Smooth muscle cell (in vitro differentiated cells): ENCODE measurements at regions not wholly inside any gene's neighbourhood (a gene's known extent, or its start where the extent isn't known, plus 50 kb on each side); places are given as distances from the start of the nearest gene placed in this dataset.

Source experiments
- DNase-seq: peaks from one replicate; lab custom pipeline; 2025; ENCODE audit not compliant: unreplicated experiment; lab: John Stamatoyannopoulos, UW
- H2AFZ ChIP-seq: fragments of 200-600 bp; sonication (generic); 2 replicates; pipeline ENCODE4 v1.6.0; 2016; ENCODE audit warnings: antibody characterized with exemption, low read depth, mild to moderate bottlenecking
- H3F3A ChIP-seq: fragments of 200-600 bp; sonication (generic); 2 replicates; pipeline ENCODE4 v1.6.0; 2017; ENCODE audit warnings: antibody characterized with exemption, low read depth
- H3K27ac ChIP-seq: fragments of 200-600 bp; sonication (generic); 2 replicates; pipeline ENCODE4 v1.5.1; 2016; ENCODE audit warnings: low read depth, mild to moderate bottlenecking
- H3K27me3 ChIP-seq: fragments of 200-600 bp; sonication (generic); 2 replicates; pipeline ENCODE4 v1.6.1; 2016; ENCODE audit warnings: low read depth, mild to moderate bottlenecking
- H3K36me3 ChIP-seq: fragments of 200-600 bp; sonication (generic); 2 replicates; pipeline ENCODE4 v1.5.1; 2016; ENCODE audit warnings: low read depth
- H3K4me1 ChIP-seq: fragments of 200-600 bp; sonication (generic); 2 replicates; pipeline ENCODE4 v1.5.1; 2016; ENCODE audit warnings: low read depth
- H3K4me2 ChIP-seq: fragments of 200-600 bp; sonication (generic); 2 replicates; pipeline ENCODE4 v1.6.0; 2016; ENCODE audit warnings: mild to moderate bottlenecking
- H3K4me3 ChIP-seq: fragments of 200-600 bp; sonication (generic); 2 replicates; pipeline ENCODE4 v1.5.1; 2016; ENCODE audit warnings: mild to moderate bottlenecking
- H3K79me2 ChIP-seq: fragments of 200-600 bp; sonication (generic); 2 replicates; pipeline ENCODE4 v1.6.0; 2016; ENCODE audit warnings: low read depth, mild to moderate bottlenecking
- H3K9ac ChIP-seq: fragments of 200-600 bp; sonication (generic); 2 replicates; pipeline ENCODE4 v1.6.0; 2016; ENCODE audit warnings: low read depth
- H3K9me3 ChIP-seq: fragments of 200-600 bp; sonication (generic); replicated peaks from 2 replicates; pipeline ENCODE4 v1.5.1; 2016; ENCODE audit warnings: low read depth
- H4K20me1 ChIP-seq: fragments of 200-600 bp; sonication (generic); 2 replicates; pipeline ENCODE4 v1.6.0; 2016; ENCODE audit warnings: low read depth
- CTCF ChIP-seq: fragments of 200-600 bp; sonication (generic); IDR thresholded peaks from 2 replicates; pipeline ENCODE4 v1.5.1; 2017; ENCODE audit warnings: borderline replicate concordance, mild to moderate bottlenecking, antibody characterized with exemption; ENCODE audit not compliant: insufficient read depth, poor library complexity, severe bottlenecking
- WGBS: methylation state at CpG from one replicate; pipeline ENCODE4 v1.1.7; 2016; ENCODE audit warnings: low lambda C conversion rate; 5-methylcytosine and 5-hydroxymethylcytosine counted together

- Histone ChIP-seq H3K4me3 (no peak overlapping the region), H3F3A (no peaks in the 10 kb centered on the region), H3K4me2 (no peak overlapping the region), H3K27me3 (no peaks in the 10 kb centered on the region), H3K4me1 (peaks cover 4% of the 10 kb centered on the region), H3K27ac (no peak overlapping the region), H3K79me2 (no peaks in the 10 kb centered on the region), H3K9ac (no peak overlapping the region), H3K36me3 (no peaks in the 10 kb centered on the region), H3K9me3 (no peaks in the 10 kb centered on the region), H2AFZ (no peak overlapping the region), H4K20me1 (no peaks in the 10 kb centered on the region)
- 89% methylated on average over 3 of the region's 4 CpGs for WGBS
- no peak for DNase-seq
- TF ChIP-seq CTCF: no peak
These were observed 399.6 kb upstream of the CWC22 start for GRCh38 chr2:180406687-180407086.

GRCh38 chr2:180405520-180405919, 398.4 kb upstream of the CWC22 start:
- H3K36me3 ChIP-seq: no peaks in the 10 kb centered on the region
- no peak for DNase-seq
- peaks cover 4% of the 10 kb centered on the region for H3K4me1 ChIP-seq
- no peak overlapping the region for H3K9ac ChIP-seq
- no peak for TF ChIP-seq CTCF
- no peak overlapping the region for H2AFZ ChIP-seq
- H3K27ac ChIP-seq: no peak overlapping the region
- H3K4me3 ChIP-seq: no peak overlapping the region
- H3K27me3 ChIP-seq: no peaks in the 10 kb centered on the region
- no peaks in the 10 kb centered on the region for H3K9me3 ChIP-seq
- WGBS: 88% methylated on average over 3 of the region's 3 CpGs
- H3F3A ChIP-seq: no peaks in the 10 kb centered on the region
- H3K79me2 ChIP-seq: no peaks in the 10 kb centered on the region
- no peak overlapping the region for H3K4me2 ChIP-seq
- H4K20me1 ChIP-seq: no peaks in the 10 kb centered on the region

GRCh38 chr2:180394305-180394704, 387.2 kb upstream of the CWC22 start:
- H3K27me3 ChIP-seq: no peaks in the 10 kb centered on the region
- DNase-seq: no peak

More at GRCh38 chr2:180394305-180394704, 387.2 kb upstream of the CWC22 start:
- TF ChIP-seq CTCF: no peak
- Histone ChIP-seq H4K20me1 (no peaks in the 10 kb centered on the region), H3F3A (no peaks in the 10 kb centered on the region), H3K9ac (no peak overlapping the region), H3K4me1 (no peaks in the 10 kb centered on the region), H3K79me2 (no peaks in the 10 kb centered on the region), H3K36me3 (no peaks in the 10 kb centered on the region), H3K9me3 (peaks cover 5% of the 10 kb centered on the region), H2AFZ (no peak overlapping the region), H3K4me2 (no peak overlapping the region), H3K27ac (no peak overlapping the region), H3K4me3 (no peak overlapping the region)
